Epithelial cell of proximal tubule (primary cell): ENCODE measurements at regions not wholly inside any gene's neighbourhood (a gene's known extent, or its start where the extent isn't known, plus 50 kb on each side); places are given as distances from the start of the nearest gene placed in this dataset.
A peak's percentile ranks its signal among the peaks of the same experiment; 100 is the strongest.

Source experiments
- DNase-seq: peaks from one replicate; pipeline ENCODE4 v3.0.0-alpha.2; 2011; ENCODE audit warnings: low read depth
- H3K4me3 ChIP-seq: 2 replicates; pipeline ENCODE4 v1.5.1; 2011; ENCODE audit warnings: low read depth, mild to moderate bottlenecking, low read length
- CTCF ChIP-seq: conservative IDR thresholded peaks from 2 replicates; pipeline ENCODE4 v1.5.1; 2012; ENCODE audit warnings: low read depth, mild to moderate bottlenecking, low read length

- no peak for DNase-seq
Measured at GRCh38 chr5:8633259-8633658, 764.3 kb downstream of the MTRR start.

GRCh38 chr5:8633696-8634095, 764.7 kb downstream of the MTRR start:
- TF ChIP-seq CTCF: no peak
- H3K4me3 ChIP-seq: no peak overlapping the region
- peak; percentile 48 for DNase-seq

More at GRCh38 chr5:8633259-8633658, 764.3 kb downstream of the MTRR start:
- no peak for TF ChIP-seq CTCF
- no peak overlapping the region for H3K4me3 ChIP-seq

GRCh38 chr5:8634219-8634618, 765.3 kb downstream of the MTRR start:
- TF ChIP-seq CTCF: no peak
- no peak overlapping the region for H3K4me3 ChIP-seq
- no peak for DNase-seq

GRCh38 chr5:8641786-8642505, 773.0 kb downstream of the MTRR start:
- no peak for DNase-seq
- no peak overlapping the region for H3K4me3 ChIP-seq
- TF ChIP-seq CTCF: no peak

- H3K4me3 ChIP-seq: no peak overlapping the region
- peak; percentile 54 for DNase-seq
Measured at GRCh38 chr5:8644377-8644776, 775.4 kb downstream of the MTRR start.

GRCh38 chr5:8647111-8647510, 778.2 kb downstream of the MTRR start:
- TF ChIP-seq CTCF: no peak
- no peak overlapping the region for H3K4me3 ChIP-seq
- no peak for DNase-seq

More at GRCh38 chr5:8644377-8644776, 775.4 kb downstream of the MTRR start:
- no peak for TF ChIP-seq CTCF

- peak; percentile 50 for TF ChIP-seq CTCF
- H3K4me3 ChIP-seq: peak overlapping the region; percentile 21
- peak; percentile 46 for DNase-seq
Measured at GRCh38 chr5:8650186-8650585, 781.2 kb downstream of the MTRR start.
